GM18907 (cell line): ENCODE measurements at regions not wholly inside any gene's neighbourhood (a gene's known extent, or its start where the extent isn't known, plus 50 kb on each side); places are given as distances from the start of the nearest gene placed in this dataset.
"Not testable (repeated sequence)": the region's sequence is repeated elsewhere in the genome, so short reads cannot be mapped to it uniquely, and the experiment has no call there.

Experiments used
- ATAC-seq: cut with Tn5 transposase; IDR thresholded peaks from one replicate; pipeline ENCODE4 v1.9.1; 2021; ENCODE audit warnings: mild to moderate bottlenecking, moderate library complexity; ENCODE audit not compliant: unreplicated experiment

GRCh38 chr13:23087880-23088279 is 92.9 kb upstream of the SGCG start:
- ATAC-seq = no peak

GRCh38 chr13:23098161-23098907 is 82.4 kb upstream of the SGCG start:
- no peak for ATAC-seq

GRCh38 chr13:23105051-23105450 is 75.7 kb upstream of the SGCG start:
- no peak for ATAC-seq

- ATAC-seq = no peak
Measured at GRCh38 chr13:23107665-23108064, 73.1 kb upstream of the SGCG start.

GRCh38 chr13:23119131-23119530 is 61.6 kb upstream of the SGCG start:
- ATAC-seq = no peak

GRCh38 chr13:23127540-23127939 is 53.2 kb upstream of the SGCG start:
- ATAC-seq = not testable (repeated sequence)

- no peak for ATAC-seq
Measured at GRCh38 chr13:23129331-23129730, 51.4 kb upstream of the SGCG start.
